Effector memory CD8-positive, alpha-beta T cell (primary cell): ENCODE measurements at regions not wholly inside any gene's neighbourhood (a gene's known extent, or its start where the extent isn't known, plus 50 kb on each side); places are given as distances from the start of the nearest gene placed in this dataset.

Experiments
- ATAC-seq: fragments of 150-1000 bp; cut with Tn5 transposase; replicated peaks from 2 replicates; pipeline ENCODE4 v1.10.0; 2021; ENCODE audit warnings: mild to moderate bottlenecking, moderate library complexity
- DNase-seq, 3 experiments: peaks; one replicate each; pipeline ENCODE4 v3.0.0; 2021
- H3K27ac Mint-ChIP-seq, 2 donors: one replicate each; pipeline ENCODE4 v1.8.0; 2022; ENCODE audit warnings: mild to moderate bottlenecking in 2 of 2, mixed read lengths in 2 of 2, moderate library complexity in 2 of 2
- H3K27me3 Mint-ChIP-seq, 2 donors: one replicate each; pipeline ENCODE4 v1.8.0; 2022; ENCODE audit warnings: mixed read lengths in 2 of 2
- H3K36me3 Mint-ChIP-seq: one replicate; pipeline ENCODE4 v1.8.0; 2022; ENCODE audit warnings: mild to moderate bottlenecking, moderate library complexity, mixed read lengths; ENCODE audit not compliant: insufficient read depth
- H3K4me1 Mint-ChIP-seq, 2 donors: one replicate each; pipeline ENCODE4 v1.8.0; 2022; ENCODE audit warnings: low read depth in 2 of 2, mixed read lengths in 2 of 2
- H3K4me3 Mint-ChIP-seq, 2 donors: one replicate each; pipeline ENCODE4 v1.8.0; 2022; ENCODE audit warnings: mild to moderate bottlenecking in 2 of 2, mixed read lengths in 2 of 2, moderate library complexity in 2 of 2
- H3K9me3 Mint-ChIP-seq, 2 donors: one replicate each; pipeline ENCODE4 v1.8.0; 2022; ENCODE audit warnings: mixed read lengths in 2 of 2

DNA sequence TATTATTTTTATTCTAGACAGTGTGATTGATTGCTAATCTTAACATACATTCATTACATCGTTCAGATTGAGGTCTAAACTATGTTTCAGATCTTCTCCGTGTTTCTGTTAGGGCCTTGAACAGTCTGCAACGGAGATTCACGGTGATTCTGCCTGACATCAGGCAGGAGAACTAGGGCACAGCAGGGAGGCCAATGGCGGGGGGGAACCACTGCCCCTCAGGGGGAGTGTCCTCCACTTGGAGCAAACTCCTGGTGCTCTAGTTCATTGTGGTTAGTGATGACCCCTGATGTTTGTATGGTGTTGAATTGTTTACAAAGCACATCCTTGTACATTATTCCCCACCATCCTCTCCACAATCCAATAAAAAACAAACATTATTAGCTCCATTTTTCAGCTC is 173.5 kb downstream of the ZNF608 start:
- ATAC-seq (no peak), DNase-seq (no peak)
- Mint-ChIP-seq H3K9me3 (peaks cover 0 to 8% of the 10 kb centered on the region in 2 donors), H3K36me3 (no peaks in the 10 kb centered on the region), H3K4me3 (no peak overlapping the region), H3K27me3 (no peaks in the 10 kb centered on the region), H3K27ac (no peak overlapping the region), H3K4me1 (no peaks in the 10 kb centered on the region)

GRCh38 chr5:124570285-124571035 is 176.0 kb downstream of the ZNF608 start:
- DNase-seq: no peak
- no peak overlapping the region for H3K27ac Mint-ChIP-seq
- ATAC-seq: no peak
- H3K9me3 Mint-ChIP-seq: peaks cover 0 to 4% of the 10 kb centered on the region in 2 donors
- H3K27me3 Mint-ChIP-seq: no peaks in the 10 kb centered on the region
- no peaks in the 10 kb centered on the region for H3K4me1 Mint-ChIP-seq
- no peak overlapping the region for H3K4me3 Mint-ChIP-seq
- no peaks in the 10 kb centered on the region for H3K36me3 Mint-ChIP-seq

DNA sequence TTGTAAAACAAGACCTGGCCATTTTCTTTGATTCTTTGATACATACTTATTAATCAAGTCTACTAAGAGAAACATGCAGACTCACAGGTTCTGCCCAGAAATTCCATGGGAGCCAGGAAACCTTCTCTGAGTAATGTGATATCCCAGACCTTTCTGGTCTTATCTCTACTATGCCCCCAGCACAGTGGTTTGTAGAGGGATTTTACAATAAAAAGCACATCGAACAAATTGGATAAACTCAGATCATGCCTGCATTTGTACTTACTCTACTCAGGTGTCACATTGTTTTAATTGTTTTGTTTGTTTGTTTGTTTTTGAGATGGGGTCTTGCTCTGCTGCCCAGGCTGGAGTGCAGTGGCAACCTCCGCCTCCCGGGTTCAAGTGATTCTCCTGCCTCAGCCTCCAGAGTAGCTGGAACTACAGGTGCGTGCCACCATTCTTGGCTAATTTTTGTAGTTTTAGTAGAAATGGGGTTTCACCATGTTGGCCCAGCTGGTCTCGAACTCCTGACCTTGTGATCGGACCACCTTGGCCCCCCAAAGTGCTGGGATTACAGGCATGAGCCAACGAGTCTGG is 179.5 kb downstream of the ZNF608 start:
- H3K36me3 Mint-ChIP-seq: no peaks in the 10 kb centered on the region
- H3K27me3 Mint-ChIP-seq: no peaks in the 10 kb centered on the region
- no peak overlapping the region for H3K27ac Mint-ChIP-seq
- H3K4me3 Mint-ChIP-seq: no peak overlapping the region
- ATAC-seq: no peak
- no peaks in the 10 kb centered on the region for H3K4me1 Mint-ChIP-seq
- no peak for DNase-seq
- H3K9me3 Mint-ChIP-seq: peaks cover 5 to 7% of the 10 kb centered on the region in 2 donors

DNA sequence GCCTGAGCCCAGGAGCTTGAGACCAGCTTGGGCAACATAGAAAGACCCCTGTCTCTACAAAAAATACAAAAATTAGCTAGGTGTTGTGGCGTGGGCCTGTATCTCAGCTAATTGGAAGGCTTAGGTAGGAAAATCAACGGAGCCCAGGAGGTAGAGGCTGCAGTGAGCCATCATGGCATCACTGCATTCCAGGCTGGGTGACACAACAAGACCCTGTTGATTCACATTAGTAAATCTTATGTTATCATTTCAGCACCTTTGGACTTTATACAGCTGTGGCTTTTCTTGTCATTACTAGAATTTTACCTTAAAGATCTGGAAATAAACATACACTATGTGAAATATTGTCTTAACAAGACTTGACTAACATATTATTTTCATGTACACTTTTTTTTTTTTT is 185.0 kb downstream of the ZNF608 start:
- H3K9me3 Mint-ChIP-seq: peaks cover 4 to 7% of the 10 kb centered on the region in 2 donors
- no peaks in the 10 kb centered on the region for H3K36me3 Mint-ChIP-seq
- DNase-seq (no peak), ATAC-seq (no peak)
- no peaks in the 10 kb centered on the region for H3K4me1 Mint-ChIP-seq
- no peak overlapping the region for H3K27ac Mint-ChIP-seq
- H3K4me3 Mint-ChIP-seq: no peak overlapping the region
- no peaks in the 10 kb centered on the region for H3K27me3 Mint-ChIP-seq

DNA sequence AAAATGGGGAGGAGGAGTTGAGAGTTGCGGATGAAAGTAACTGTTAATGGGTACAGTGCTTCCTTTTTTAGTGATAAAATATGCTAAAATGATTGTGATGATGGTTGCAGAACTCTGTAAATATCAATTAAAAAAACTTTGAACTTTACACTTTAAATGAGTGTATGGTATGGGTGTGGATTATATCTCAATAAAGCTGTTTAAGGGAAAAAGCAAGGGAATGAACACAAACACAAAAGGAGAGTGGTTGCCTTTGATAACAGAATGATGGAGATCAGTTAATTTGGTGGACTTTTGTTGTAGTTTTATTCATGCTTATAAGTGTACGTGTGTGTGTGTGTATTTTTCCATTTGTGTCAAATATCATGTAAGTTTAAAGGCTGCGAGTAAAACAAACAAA is 186.1 kb downstream of the ZNF608 start:
- ATAC-seq: no peak
- H3K27ac Mint-ChIP-seq: no peak overlapping the region

DNA sequence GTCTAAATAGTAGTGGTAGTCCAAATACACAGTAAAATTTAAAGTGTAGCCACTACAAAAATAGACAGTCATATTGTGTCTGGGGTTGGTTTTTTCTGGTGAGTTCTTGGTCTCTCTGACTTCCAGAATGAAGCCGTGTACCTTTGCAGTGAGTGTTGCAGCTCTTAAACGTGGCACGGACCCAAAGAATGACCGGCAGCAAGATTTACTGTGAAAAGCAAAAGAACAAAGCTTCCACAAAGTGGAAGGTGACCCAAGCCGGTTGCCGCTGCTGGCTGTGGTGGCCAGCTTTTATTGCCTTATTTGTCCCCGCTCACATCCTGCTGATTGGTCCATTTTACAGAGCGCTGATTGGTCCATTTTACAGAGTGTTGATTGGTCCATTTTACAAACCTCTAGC is 188.7 kb downstream of the ZNF608 start:
- no peak overlapping the region for H3K4me3 Mint-ChIP-seq
- no peak overlapping the region for H3K27ac Mint-ChIP-seq
- H3K4me1 Mint-ChIP-seq: no peaks in the 10 kb centered on the region
- DNase-seq (no peak), ATAC-seq (no peak)
- H3K36me3 Mint-ChIP-seq: no peaks in the 10 kb centered on the region
- peaks cover 1 to 5% of the 10 kb centered on the region in 2 donors for H3K9me3 Mint-ChIP-seq
- H3K27me3 Mint-ChIP-seq: no peaks in the 10 kb centered on the region

More for the DNA sequence above, 186.1 kb downstream of the ZNF608 start:
- Mint-ChIP-seq H3K36me3 (no peaks in the 10 kb centered on the region), H3K4me3 (no peak overlapping the region), H3K4me1 (no peaks in the 10 kb centered on the region), H3K27me3 (no peaks in the 10 kb centered on the region), H3K9me3 (peaks cover 4 to 7% of the 10 kb centered on the region in 2 donors)
- DNase-seq: no peak

DNA sequence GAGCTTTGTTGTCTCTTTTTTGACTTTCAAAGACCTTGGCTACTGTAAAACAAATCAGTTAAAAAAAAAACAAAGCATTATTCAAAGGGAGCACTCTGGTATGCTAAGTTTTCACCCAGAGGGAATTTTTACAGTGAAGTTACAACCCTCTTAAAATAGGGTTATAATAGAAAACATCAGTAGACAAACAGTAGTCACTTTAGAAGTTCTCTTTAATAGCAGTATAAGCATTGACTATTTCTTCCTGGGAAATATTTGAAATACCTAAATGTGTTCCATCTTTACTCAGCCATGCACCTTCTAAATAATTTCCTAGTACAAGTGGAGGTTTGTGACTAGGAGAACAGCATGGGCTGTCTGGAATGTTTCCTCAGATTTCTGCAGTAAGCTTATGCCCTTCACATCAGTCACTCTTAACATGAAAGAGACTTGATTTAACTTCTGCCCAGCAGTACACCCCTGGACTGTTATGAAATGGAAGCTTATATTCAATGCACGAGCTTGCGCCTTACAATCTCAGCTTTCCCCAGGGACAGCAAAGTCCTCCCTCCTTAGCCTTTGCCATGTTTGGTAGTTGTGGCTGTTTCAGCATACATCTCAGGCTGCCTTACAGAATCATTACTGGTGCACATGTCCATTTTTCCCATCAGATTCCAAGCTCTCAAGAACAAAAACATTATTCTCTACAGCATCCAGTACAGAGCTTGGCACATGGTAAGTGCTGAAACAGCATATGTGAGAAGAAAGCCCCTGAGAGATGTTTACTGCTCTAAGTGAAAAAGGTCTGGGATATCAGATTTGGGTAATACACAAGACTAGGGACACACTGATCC is 191.5 kb downstream of the ZNF608 start:
- H3K4me3 Mint-ChIP-seq: no peak overlapping the region
- no peaks in the 10 kb centered on the region for H3K27me3 Mint-ChIP-seq
- no peaks in the 10 kb centered on the region for H3K4me1 Mint-ChIP-seq
- H3K9me3 Mint-ChIP-seq: peaks cover 1 to 6% of the 10 kb centered on the region in 2 donors
- ATAC-seq: no peak
- DNase-seq: no peak
- H3K36me3 Mint-ChIP-seq: no peaks in the 10 kb centered on the region
- H3K27ac Mint-ChIP-seq: no peak overlapping the region

DNA sequence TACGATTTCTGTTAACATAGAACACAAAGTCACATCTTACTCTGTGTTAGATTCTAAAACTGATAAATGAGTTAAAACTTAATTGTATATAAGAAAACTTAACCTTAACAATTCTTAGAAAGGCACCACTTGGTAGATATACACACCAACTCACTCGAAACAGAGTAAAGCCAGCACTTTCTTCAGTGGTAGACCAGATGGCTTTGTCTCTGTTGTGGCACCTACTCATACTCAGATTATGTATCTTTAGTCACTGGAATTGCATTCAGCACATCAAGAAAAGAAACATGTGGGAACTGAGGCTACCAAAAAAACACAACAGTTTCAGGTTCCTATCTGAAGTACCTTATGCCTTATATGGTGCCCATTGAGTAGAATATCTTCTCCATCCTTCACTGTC is 192.5 kb downstream of the ZNF608 start:
- Mint-ChIP-seq H3K4me1 (no peaks in the 10 kb centered on the region), H3K36me3 (no peaks in the 10 kb centered on the region), H3K4me3 (no peak overlapping the region), H3K9me3 (peaks cover 1 to 6% of the 10 kb centered on the region in 2 donors), H3K27ac (no peak overlapping the region), H3K27me3 (no peaks in the 10 kb centered on the region)
- DNase-seq (no peak), ATAC-seq (no peak)

DNA sequence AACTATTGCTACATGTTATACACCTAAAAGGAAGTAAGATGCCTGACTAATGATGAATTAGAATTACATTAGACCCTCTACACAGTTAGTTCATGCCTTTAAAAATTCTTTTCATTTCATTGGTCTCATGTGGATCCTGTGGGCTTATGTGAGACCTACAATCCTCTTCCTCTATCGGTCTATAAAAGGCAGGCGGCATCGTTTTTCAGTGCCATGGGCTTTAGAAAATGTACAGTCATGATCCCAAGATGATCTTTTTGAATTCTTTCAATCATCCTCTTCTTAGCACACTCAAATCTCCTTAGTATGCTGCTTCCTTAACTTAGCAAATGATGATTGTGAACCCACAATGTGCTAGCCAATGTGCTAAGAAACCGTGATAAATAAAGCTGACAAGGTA is 193.9 kb downstream of the ZNF608 start:
- Mint-ChIP-seq H3K9me3 (peaks cover 1 to 6% of the 10 kb centered on the region in 2 donors), H3K36me3 (no peaks in the 10 kb centered on the region)

GRCh38 chr5:124551939-124552279 is 194.5 kb downstream of the ZNF608 start:
- no peaks in the 10 kb centered on the region for H3K36me3 Mint-ChIP-seq
- ATAC-seq: no peak
- no peak overlapping the region for H3K4me3 Mint-ChIP-seq
- peaks cover 1 to 6% of the 10 kb centered on the region in 2 donors for H3K9me3 Mint-ChIP-seq
- H3K4me1 Mint-ChIP-seq: no peaks in the 10 kb centered on the region
- DNase-seq: no peak
- H3K27ac Mint-ChIP-seq: no peak overlapping the region
- H3K27me3 Mint-ChIP-seq: no peaks in the 10 kb centered on the region

More for the DNA sequence above, 193.9 kb downstream of the ZNF608 start:
- Mint-ChIP-seq H3K27ac (no peak overlapping the region), H3K27me3 (no peaks in the 10 kb centered on the region), H3K4me1 (no peaks in the 10 kb centered on the region), H3K4me3 (no peak overlapping the region)
- DNase-seq (no peak), ATAC-seq (no peak)

GRCh38 chr5:124550731-124551130 is 195.7 kb downstream of the ZNF608 start:
- no peak overlapping the region for H3K27ac Mint-ChIP-seq
- H3K4me1 Mint-ChIP-seq: no peaks in the 10 kb centered on the region
- no peak for ATAC-seq
- H3K4me3 Mint-ChIP-seq: no peak overlapping the region
- H3K9me3 Mint-ChIP-seq: peaks cover 1 to 6% of the 10 kb centered on the region in 2 donors
- no peak for DNase-seq
- H3K36me3 Mint-ChIP-seq: no peaks in the 10 kb centered on the region
- H3K27me3 Mint-ChIP-seq: no peaks in the 10 kb centered on the region

DNA sequence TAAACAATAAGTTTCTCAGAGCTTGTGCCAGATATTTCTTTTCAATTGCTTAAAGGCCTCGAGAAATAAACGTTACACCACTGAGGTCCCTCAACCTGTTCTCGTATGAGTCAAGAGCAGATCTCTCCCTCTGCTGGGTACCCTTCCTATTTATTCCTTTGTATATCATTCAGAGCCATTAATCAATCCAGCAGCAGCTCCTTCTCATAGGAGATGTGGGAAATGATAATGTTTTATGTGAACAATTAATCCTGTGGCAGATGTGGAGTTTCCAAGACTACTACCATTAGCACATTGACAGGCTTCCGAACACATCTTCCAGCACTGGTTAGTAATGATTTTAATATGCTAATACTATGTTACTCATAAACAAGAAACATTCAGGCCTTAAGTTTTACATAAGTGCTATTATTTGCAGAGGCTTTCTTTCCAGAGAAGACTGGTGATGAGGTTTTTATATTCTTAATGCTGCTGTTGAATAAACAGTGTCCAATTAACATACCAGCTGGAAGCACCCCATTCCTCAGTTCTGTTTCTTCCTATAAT is 196.5 kb downstream of the ZNF608 start:
- peaks cover 1 to 6% of the 10 kb centered on the region in 2 donors for H3K9me3 Mint-ChIP-seq
- H3K4me3 Mint-ChIP-seq: no peak overlapping the region
- H3K4me1 Mint-ChIP-seq: no peaks in the 10 kb centered on the region
- H3K36me3 Mint-ChIP-seq: no peaks in the 10 kb centered on the region
- ATAC-seq (no peak), DNase-seq (no peak)
- no peaks in the 10 kb centered on the region for H3K27me3 Mint-ChIP-seq
- H3K27ac Mint-ChIP-seq: no peak overlapping the region

DNA sequence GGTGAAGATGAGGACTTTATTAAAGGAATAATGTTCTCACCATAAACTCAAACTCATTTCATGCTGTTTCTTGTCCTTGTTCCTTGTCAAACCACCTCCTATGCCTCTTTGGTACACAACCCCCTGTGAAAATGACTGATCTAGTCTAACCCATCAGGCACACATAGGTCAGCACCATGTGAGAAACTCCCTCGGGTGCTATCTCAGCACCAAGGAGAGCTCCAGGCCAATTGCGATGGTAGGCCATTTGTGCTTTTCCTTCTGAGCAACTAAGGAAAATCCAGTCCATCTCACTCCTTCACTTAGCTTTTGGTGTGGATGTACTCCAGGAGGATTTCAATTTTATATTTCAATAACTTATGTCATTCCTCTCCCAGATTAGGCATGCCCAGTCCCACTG is 199.8 kb downstream of the ZNF608 start:
- Mint-ChIP-seq H3K36me3 (no peaks in the 10 kb centered on the region), H3K27ac (no peak overlapping the region)

More for the DNA sequence above, 199.8 kb downstream of the ZNF608 start:
- Mint-ChIP-seq H3K27me3 (no peaks in the 10 kb centered on the region), H3K4me1 (no peaks in the 10 kb centered on the region), H3K9me3 (peaks cover 0 to 10% of the 10 kb centered on the region in 2 donors), H3K4me3 (no peak overlapping the region)
- ATAC-seq: no peak
- DNase-seq: no peak
